ENCODE measurements at regions not wholly inside any gene's neighbourhood (a gene's known extent, or its start where the extent isn't known, plus 50 kb on each side); places are given as distances from the start of the nearest gene placed in this dataset.
A peak's percentile ranks its signal among the peaks of the same experiment; 100 is the strongest.

DNA sequence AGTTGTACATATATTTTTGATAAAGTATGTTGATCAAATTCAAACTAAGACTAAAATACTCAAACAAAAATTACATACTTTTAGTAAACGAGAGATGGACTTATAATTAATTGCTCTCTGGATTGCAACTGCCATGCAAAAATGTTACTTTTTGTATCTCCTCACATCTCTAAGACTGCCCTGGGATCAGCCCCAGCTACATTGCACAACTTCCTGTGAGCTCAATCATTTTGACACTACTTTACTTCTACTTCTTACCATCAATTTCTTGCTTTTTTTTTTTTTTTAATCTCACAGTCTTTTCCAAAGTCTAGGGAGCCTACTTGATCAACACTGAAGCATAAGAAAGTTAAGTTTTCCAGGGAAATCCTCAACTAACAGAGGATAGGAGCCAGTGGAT lies 506.0 kb upstream of the CDH10 start:
- Histone ChIP-seq H3K9me2 (ENCODE audit: insufficient read depth, low read length) (no peaks in the 10 kb centered on the region), H4K20me1 (ENCODE audit: insufficient read depth, low read length) (no peaks in the 10 kb centered on the region), H3K9me3 (ENCODE audit: low read length) (0 out of 2 replicates have a peak, but pooled peaks cover 10% of the 10 kb centered on the region), H3K4me2 (ENCODE audit: low read length) (no peak overlapping the region), H3K4me1 (ENCODE audit: insufficient read depth, low read length, poor library complexity, severe bottlenecking) (no peaks in the 10 kb centered on the region), H3K4me3 (ENCODE audit: low read depth, low read length, poor library complexity, severe bottlenecking) (no peak overlapping the region), H2AFZ (ENCODE audit: low read length) (no peak overlapping the region), H3K79me2 (ENCODE audit: insufficient read depth, low read depth, low read length) (no peaks in the 10 kb centered on the region), H3K36me3 (ENCODE audit: insufficient read depth, low read length) (no peaks in the 10 kb centered on the region), H3K27ac (ENCODE audit: low read depth, low read length, poor library complexity, severe bottlenecking) (no peak overlapping the region)
- TF ChIP-seq EZH2phosphoT487 (IDR thresholded peaks at IDR 0.05; ENCODE audit: borderline replicate concordance, low read depth, low read length), result no peak
- TF ChIP-seq, protein P1, sequence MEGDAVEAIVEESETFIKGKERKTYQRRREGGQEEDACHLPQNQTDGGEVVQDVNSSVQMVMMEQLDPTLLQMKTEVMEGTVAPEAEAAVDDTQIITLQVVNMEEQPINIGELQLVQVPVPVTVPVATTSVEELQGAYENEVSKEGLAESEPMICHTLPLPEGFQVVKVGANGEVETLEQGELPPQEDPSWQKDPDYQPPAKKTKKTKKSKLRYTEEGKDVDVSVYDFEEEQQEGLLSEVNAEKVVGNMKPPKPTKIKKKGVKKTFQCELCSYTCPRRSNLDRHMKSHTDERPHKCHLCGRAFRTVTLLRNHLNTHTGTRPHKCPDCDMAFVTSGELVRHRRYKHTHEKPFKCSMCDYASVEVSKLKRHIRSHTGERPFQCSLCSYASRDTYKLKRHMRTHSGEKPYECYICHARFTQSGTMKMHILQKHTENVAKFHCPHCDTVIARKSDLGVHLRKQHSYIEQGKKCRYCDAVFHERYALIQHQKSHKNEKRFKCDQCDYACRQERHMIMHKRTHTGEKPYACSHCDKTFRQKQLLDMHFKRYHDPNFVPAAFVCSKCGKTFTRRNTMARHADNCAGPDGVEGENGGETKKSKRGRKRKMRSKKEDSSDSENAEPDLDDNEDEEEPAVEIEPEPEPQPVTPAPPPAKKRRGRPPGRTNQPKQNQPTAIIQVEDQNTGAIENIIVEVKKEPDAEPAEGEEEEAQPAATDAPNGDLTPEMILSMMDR (conservative IDR thresholded peaks at IDR 0.05; ENCODE audit: low read length), result no peak
- no TSS peak for BruUV-seq (replicated peaks)
- ChIA-PET POLR2A (interaction anchor here (0.6 to 0.9 kb wide), 6 partner anchors 11 to 580 kb away, joined by 3 to 6 read pairs (median 4); no protein-coding TSS in a partner anchor), CTCF (ENCODE audit: unreplicated experiment) (no interaction called here)
- intact Hi-C loops (cut with micrococcal nuclease; ENCODE audit: unreplicated experiment), result no loop called here
- DNase-seq (ENCODE audit: low spot score), result no peak

DNA sequence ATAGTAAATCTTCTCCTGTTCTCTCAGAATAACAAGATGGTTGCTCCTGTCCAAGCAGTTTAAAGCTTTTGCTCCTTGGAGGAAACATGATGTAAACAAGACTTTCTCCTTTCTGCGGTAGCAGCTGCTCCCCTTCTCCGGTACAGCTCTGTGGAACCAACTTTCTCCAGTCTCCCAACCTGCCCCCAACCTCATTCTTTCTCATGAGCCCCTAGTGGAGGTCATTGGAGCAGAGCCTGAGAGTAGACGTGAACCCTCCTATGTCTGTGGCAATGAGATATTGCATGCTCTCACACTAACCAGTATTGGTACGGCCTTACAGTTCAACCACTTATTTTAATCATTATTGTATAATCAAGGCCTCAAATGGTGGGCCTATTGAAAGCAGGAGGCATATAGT lies 483.8 kb upstream of the CDH10 start:
- BruUV-seq (replicated peaks), result no TSS peak
- intact Hi-C loops (cut with micrococcal nuclease; ENCODE audit: unreplicated experiment), result no loop called here

DNA sequence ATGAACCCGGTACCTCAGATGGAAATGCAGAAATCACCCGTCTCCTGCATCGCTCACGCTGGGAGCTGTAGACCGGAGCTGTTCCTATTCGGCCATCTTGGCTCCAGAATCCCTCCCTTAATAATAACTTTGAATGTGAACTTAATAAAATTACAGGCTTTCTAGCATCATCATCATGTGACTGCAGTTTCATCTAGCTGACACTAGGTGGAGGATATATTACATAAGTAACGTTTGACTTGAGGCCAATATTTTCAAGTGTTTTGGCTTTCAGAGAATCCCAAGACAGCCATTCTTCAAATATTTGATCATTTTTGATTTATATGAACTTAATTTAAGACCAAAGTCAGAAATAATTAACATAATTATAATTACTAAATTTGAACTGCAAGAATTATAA lies 474.9 kb upstream of the CDH10 start:
- peak; percentile 14 for DNase-seq (ENCODE audit: low spot score)
- Histone ChIP-seq H3K9me3 (ENCODE audit: low read length) (no peaks in the 10 kb centered on the region), H3K4me3 (ENCODE audit: low read depth, low read length, poor library complexity, severe bottlenecking) (no peak overlapping the region), H4K20me1 (ENCODE audit: insufficient read depth, low read length) (no peaks in the 10 kb centered on the region), H3K36me3 (ENCODE audit: insufficient read depth, low read length) (no peaks in the 10 kb centered on the region), H3K79me2 (ENCODE audit: insufficient read depth, low read depth, low read length) (no peaks in the 10 kb centered on the region), H3K4me1 (ENCODE audit: insufficient read depth, low read length, poor library complexity, severe bottlenecking) (no peaks in the 10 kb centered on the region), H3K9me2 (ENCODE audit: insufficient read depth, low read length) (no peaks in the 10 kb centered on the region), H3K27ac (ENCODE audit: low read depth, low read length, poor library complexity, severe bottlenecking) (no peak overlapping the region), H2AFZ (ENCODE audit: low read length) (no peak overlapping the region), H3K4me2 (ENCODE audit: low read length) (no peak overlapping the region)
- ChIA-PET POLR2A (interaction anchor here (0.7 kb wide), 1 partner anchor 207 kb away, joined by 3 read pairs; no protein-coding TSS in a partner anchor), CTCF (ENCODE audit: unreplicated experiment) (no interaction called here)
- TF ChIP-seq EZH2phosphoT487 (IDR thresholded peaks at IDR 0.05; ENCODE audit: borderline replicate concordance, low read depth, low read length), result no peak
- TF ChIP-seq, protein P1 (conservative IDR thresholded peaks at IDR 0.05; ENCODE audit: low read length), result peak; percentile 66
- BruUV-seq (replicated peaks), result no TSS peak
- intact Hi-C loops (cut with micrococcal nuclease; ENCODE audit: unreplicated experiment), result no loop called here

More for the DNA sequence above, 483.8 kb upstream of the CDH10 start:
- Histone ChIP-seq H3K4me1 (ENCODE audit: insufficient read depth, low read length, poor library complexity, severe bottlenecking) (no peaks in the 10 kb centered on the region), H3K4me3 (ENCODE audit: low read depth, low read length, poor library complexity, severe bottlenecking) (no peak overlapping the region), H3K9me3 (ENCODE audit: low read length) (peaks cover 10% of the 10 kb centered on the region), H3K79me2 (ENCODE audit: insufficient read depth, low read depth, low read length) (no peaks in the 10 kb centered on the region), H3K9me2 (ENCODE audit: insufficient read depth, low read length) (no peaks in the 10 kb centered on the region), H4K20me1 (ENCODE audit: insufficient read depth, low read length) (no peaks in the 10 kb centered on the region), H3K36me3 (ENCODE audit: insufficient read depth, low read length) (no peaks in the 10 kb centered on the region), H3K4me2 (ENCODE audit: low read length) (no peak overlapping the region), H3K27ac (ENCODE audit: low read depth, low read length, poor library complexity, severe bottlenecking) (no peak overlapping the region), H2AFZ (ENCODE audit: low read length) (no peak overlapping the region)
- no peak for DNase-seq (ENCODE audit: low spot score)
- POLR2A ChIA-PET, result no interaction called here
- TF ChIP-seq, protein P1 (conservative IDR thresholded peaks at IDR 0.05; ENCODE audit: low read length), result no peak
- no peak for TF ChIP-seq EZH2phosphoT487 (IDR thresholded peaks at IDR 0.05; ENCODE audit: borderline replicate concordance, low read depth, low read length)
- CTCF ChIA-PET (ENCODE audit: unreplicated experiment), result no interaction called here

Measured in OCI-LY7 (cell line).